ENCODE measurements at regions not wholly inside any gene's neighbourhood (a gene's known extent, or its start where the extent isn't known, plus 50 kb on each side); places are given as distances from the start of the nearest gene placed in this dataset.

DNA sequence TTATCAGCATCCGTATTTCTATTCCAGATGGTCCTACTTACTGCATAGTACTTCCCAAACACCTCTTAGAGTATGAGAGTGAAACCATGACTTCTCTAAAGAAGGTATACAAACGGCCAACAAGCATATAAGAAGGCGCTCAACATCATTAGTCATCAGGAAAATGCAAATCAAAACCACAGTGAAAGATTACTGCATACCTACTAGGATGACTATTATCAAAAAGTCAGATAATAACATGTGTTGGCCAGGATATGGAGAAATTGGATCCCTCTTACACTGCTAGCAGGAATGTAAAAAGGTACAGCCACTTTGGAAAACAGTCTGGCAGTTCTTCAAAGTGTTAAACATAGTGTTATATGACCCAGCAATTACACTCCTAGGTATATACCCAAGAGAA is 215.3 kb upstream of the CXorf66 start:
- Histone ChIP-seq H3K36me3 (no peaks in the 10 kb centered on the region), H3K4me1 (no peaks in the 10 kb centered on the region), H3K4me3 (no peak overlapping the region), H3K9me3 (no peaks in the 10 kb centered on the region), H3K27ac (no peak overlapping the region), H3K27me3 (no peaks in the 10 kb centered on the region)
- intact Hi-C loops (cut with DNase I), result no loop called here
- no peak for TF ChIP-seq CTCF (IDR thresholded peaks at IDR 0.05)
- no peak for DNase-seq (ENCODE audit: low spot score in 2 of 2)

DNA sequence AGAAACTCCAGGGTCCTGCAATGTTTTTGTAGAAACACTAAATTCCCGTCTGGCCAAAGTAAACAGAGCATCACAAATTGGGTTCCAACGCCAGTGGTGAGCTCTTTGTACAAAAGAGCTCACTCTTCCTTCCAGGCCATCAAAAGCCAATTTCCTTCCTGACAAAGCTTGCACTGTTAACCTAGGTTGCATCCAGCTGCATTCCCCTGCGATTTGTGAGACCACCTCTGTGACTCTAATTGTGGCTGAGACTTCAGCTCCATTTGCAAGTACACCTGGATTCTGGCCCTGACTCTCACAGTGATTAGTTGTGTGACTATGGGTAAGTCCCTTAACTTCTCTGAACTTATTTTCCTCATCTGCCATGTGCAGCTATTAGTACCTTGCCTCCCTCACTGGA is 212.5 kb upstream of the CXorf66 start:
- no peaks in the 10 kb centered on the region for H3K4me1 ChIP-seq
- H3K27ac ChIP-seq, result no peak overlapping the region
- no peak for TF ChIP-seq CTCF (IDR thresholded peaks at IDR 0.05)
- no peaks in the 10 kb centered on the region for H3K27me3 ChIP-seq
- intact Hi-C loops (cut with DNase I), result no loop called here
- no peak for DNase-seq (ENCODE audit: low spot score in 2 of 2)
- no peaks in the 10 kb centered on the region for H3K36me3 ChIP-seq
- H3K9me3 ChIP-seq, result no peaks in the 10 kb centered on the region
- H3K4me3 ChIP-seq, result no peak overlapping the region

GRCh38 chrX:140172401-140172800 is 207.1 kb upstream of the CXorf66 start:
- Histone ChIP-seq H3K27ac (no peak overlapping the region), H3K27me3 (no peaks in the 10 kb centered on the region), H3K36me3 (no peaks in the 10 kb centered on the region), H3K9me3 (no peaks in the 10 kb centered on the region), H3K4me1 (no peaks in the 10 kb centered on the region), H3K4me3 (no peak overlapping the region)
- DNase-seq (ENCODE audit: low spot score in 2 of 2), result no peak
- intact Hi-C loops (cut with DNase I), result no loop called here
- no peak for TF ChIP-seq CTCF (IDR thresholded peaks at IDR 0.05)

DNA sequence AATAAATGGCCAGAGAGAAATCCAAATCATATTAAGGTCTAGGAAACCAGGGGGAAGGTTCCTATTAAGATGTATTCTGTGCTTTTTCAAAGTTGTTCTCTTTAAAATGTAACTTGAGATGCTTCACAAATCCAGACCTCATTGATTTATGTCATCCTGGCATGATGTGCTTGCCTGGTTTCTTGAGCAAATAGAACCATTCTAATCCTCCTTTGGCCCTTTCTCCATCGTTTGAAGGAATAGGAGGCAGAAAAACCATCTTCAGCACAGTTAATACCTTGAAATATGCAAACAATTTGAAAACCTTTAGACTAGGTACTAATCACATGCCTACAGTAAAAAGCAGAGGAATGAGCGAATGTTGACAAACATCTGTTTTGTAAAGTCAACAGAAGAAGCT is 202.2 kb upstream of the CXorf66 start:
- intact Hi-C loops (cut with DNase I), result no loop called here
- Histone ChIP-seq H3K27me3 (no peaks in the 10 kb centered on the region), H3K9me3 (no peaks in the 10 kb centered on the region), H3K4me3 (no peak overlapping the region), H3K27ac (no peak overlapping the region), H3K4me1 (no peaks in the 10 kb centered on the region), H3K36me3 (no peaks in the 10 kb centered on the region)
- no peak for DNase-seq (ENCODE audit: low spot score in 2 of 2)
- no peak for TF ChIP-seq CTCF (IDR thresholded peaks at IDR 0.05)

DNA sequence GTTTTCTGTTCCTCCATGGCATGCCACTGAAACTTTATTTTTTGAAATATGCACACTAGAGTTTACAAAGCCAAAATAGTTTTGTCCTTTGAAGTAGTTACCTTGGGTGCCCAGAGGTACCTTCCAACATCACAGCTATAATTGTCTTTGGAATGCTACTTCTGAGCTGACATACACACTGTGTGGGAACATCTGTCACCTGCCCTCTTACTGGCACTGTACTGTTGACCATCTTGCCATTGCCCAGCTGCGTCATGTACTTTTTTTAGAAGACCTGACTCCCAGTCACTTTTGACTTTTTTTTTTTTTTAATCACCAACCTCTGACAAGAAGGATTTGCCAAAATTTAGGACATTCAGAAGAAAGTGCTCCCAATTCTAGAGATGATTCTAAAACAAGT is 200.5 kb upstream of the CXorf66 start:
- no peak overlapping the region for H3K4me3 ChIP-seq
- intact Hi-C loops (cut with DNase I), result no loop called here
- H3K9me3 ChIP-seq, result no peaks in the 10 kb centered on the region
- no peaks in the 10 kb centered on the region for H3K4me1 ChIP-seq
- no peak overlapping the region for H3K27ac ChIP-seq
- DNase-seq (ENCODE audit: low spot score in 2 of 2), result no peak
- no peak for TF ChIP-seq CTCF (IDR thresholded peaks at IDR 0.05)
- no peaks in the 10 kb centered on the region for H3K36me3 ChIP-seq
- no peaks in the 10 kb centered on the region for H3K27me3 ChIP-seq

DNA sequence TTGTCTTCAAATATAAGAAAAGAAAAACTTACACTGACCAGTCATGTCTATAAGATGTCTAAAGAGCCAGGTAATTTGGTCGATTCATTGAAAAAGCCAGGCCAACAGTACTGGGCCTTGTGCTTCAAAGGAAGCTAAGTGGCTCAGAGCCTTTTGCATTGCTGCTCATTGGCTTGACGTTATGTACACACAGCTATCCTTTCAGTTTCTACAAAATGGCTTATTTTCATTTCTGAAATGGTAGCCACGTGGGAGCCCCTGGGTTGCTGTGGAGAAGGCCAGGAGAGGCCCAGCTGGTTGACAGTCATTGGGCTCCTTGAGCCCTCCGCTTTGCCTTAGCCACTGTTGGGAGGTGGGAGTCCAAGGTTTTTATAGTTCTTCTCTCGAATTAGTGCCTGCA is 199.1 kb upstream of the CXorf66 start:
- no peaks in the 10 kb centered on the region for H3K9me3 ChIP-seq
- H3K4me1 ChIP-seq, result no peaks in the 10 kb centered on the region

More for the DNA sequence above, 199.1 kb upstream of the CXorf66 start:
- Histone ChIP-seq H3K4me3 (no peak overlapping the region), H3K27me3 (no peaks in the 10 kb centered on the region), H3K27ac (no peak overlapping the region), H3K36me3 (no peaks in the 10 kb centered on the region)
- no peak for DNase-seq (ENCODE audit: low spot score in 2 of 2)
- no peak for TF ChIP-seq CTCF (IDR thresholded peaks at IDR 0.05)
- intact Hi-C loops (cut with DNase I), result no loop called here

Measured in ascending aorta (tissue), 2 donors.